ENCODE measurements at regions not wholly inside any gene's neighbourhood (a gene's known extent, or its start where the extent isn't known, plus 50 kb on each side); places are given as distances from the start of the nearest gene placed in this dataset.

DNA sequence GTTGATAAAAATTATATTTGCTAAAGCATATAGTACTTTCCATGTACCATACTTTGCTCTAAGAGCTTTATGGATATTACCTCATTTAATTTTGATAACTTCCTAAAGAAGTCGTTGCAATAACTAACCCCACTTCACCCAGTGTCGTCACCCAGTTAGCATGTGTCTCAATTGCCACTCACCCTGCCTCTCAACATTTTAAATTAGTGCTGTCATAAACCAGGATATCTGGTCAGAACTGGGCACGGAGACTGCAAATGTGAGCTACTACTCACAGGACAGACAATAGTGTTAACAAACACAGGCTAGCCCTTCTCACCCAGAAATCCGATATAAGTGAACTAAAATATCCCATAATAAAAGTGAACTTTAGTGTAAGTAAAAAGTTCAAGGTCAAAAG, 430.6 kb downstream of the KLF12 start:
- no peak for DNase-seq (ENCODE audit: low spot score)

- DNase-seq (ENCODE audit: low spot score) = no peak
These were observed 431.7 kb downstream of the KLF12 start for GRCh38 chr13:73702419-73703071.

DNA sequence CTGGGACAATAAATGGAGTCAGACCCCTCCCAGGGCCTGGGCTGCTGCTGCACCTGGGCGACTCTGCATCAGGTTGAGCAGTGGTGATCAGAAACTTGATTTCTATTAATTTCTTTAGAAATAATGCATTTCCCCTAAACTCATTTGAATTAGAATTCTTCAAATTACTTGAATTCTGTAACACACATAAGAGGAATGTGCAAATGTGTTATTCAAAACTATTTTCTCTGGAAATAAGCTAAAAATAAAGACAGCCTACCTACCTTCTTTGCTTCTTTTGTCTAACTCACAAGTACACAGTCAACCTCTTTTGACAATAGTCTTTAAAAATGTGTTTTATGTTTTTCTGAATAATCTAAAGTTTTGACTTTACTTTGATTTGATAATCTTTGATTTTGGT, 433.0 kb downstream of the KLF12 start:
- no peak for DNase-seq (ENCODE audit: low spot score)

- DNase-seq (ENCODE audit: low spot score) = peak; percentile 32
These were observed 435.3 kb downstream of the KLF12 start for GRCh38 chr13:73698859-73699258.

GRCh38 chr13:73697166-73697565, 437.0 kb downstream of the KLF12 start:
- DNase-seq (ENCODE audit: low spot score) = no peak

- no peak for DNase-seq (ENCODE audit: low spot score)
These were observed 437.5 kb downstream of the KLF12 start for GRCh38 chr13:73696713-73697112.

GRCh38 chr13:73696271-73696670, 437.9 kb downstream of the KLF12 start:
- DNase-seq (ENCODE audit: low spot score) = no peak

- DNase-seq (ENCODE audit: low spot score) = no peak
These were observed 438.9 kb downstream of the KLF12 start for GRCh38 chr13:73695325-73695724.

GRCh38 chr13:73693215-73693614, 441.0 kb downstream of the KLF12 start:
- DNase-seq (ENCODE audit: low spot score) = no peak

DNA sequence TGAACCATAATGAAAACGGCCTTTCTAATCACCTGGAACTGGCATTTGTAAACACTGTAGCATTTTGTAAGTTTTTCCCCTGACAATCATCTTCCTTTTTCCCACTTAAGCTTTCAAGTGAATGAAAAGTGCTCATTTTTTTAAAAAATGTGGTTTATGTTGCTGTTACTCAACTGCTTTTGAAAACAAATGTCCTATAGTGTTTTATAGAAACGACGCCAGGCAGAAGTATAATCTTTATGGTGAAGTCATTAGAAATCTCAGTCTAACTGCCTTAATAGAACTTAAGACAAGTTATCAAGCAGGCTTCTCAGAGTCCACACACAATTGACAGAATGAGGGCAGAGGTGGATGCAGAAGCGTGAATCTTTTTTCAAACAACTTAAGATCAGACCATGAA, 442.3 kb downstream of the KLF12 start:
- DNase-seq (ENCODE audit: low spot score) = no peak

DNA sequence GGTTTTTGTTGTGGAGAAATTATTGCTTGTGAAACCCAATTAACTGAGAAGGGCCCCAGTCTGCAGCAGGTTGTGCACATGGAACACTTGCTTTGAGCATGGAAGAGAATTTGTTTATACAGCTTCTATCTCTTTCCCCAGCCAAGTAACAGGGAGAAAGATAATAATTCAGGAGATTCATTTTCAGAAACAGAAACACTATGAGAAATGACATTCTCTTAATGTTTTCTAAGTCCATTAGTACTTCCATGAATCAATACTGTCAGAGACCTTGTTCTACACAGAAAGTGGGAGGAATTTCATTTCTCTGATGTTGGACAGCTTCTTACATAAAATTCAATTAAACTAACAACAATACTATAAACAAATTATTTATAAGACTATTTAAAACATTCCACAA, 446.3 kb downstream of the KLF12 start:
- DNase-seq (ENCODE audit: low spot score) = no peak

- no peak for DNase-seq (ENCODE audit: low spot score)
These were observed 447.1 kb downstream of the KLF12 start for GRCh38 chr13:73687087-73687486.

DNA sequence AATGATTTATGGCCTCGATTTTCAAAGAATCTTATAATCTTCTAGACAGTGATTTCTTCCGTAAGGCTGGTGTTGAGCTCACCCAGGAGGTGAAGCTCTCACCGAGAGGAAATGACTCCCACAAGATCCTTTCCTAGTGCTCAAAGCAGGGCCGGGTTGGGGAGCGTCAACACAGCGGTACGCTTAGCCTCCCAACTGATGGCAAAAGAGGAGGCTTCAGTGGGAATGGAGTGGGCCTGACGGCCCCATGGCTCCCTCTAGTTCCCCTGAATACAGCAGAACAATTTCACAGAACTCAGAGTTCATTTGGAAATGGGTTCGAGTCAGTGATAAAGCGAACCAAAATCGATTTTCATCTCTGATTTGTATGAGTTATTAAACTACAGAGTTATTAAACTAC, 449.5 kb downstream of the KLF12 start:
- DNase-seq (ENCODE audit: low spot score) = no peak

DNA sequence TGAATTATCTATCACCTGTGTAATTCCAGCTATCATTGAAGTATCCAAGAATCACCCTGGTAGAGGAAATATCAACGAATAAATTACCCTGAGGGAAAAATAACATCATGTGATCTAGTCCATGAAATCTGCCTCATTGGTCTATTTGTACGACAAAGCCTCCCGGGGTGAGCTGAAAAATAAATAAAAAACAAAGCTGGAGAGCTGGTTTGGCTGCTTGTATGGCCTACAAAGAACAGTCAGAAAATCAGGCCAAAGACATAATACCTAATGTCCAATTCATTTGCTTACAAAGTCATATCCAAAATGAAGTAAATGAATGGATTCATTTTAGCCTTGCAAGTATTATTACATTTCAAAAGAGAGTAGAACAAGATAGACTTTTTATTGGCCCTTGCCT, 449.9 kb downstream of the KLF12 start:
- no peak for DNase-seq (ENCODE audit: low spot score)

DNA sequence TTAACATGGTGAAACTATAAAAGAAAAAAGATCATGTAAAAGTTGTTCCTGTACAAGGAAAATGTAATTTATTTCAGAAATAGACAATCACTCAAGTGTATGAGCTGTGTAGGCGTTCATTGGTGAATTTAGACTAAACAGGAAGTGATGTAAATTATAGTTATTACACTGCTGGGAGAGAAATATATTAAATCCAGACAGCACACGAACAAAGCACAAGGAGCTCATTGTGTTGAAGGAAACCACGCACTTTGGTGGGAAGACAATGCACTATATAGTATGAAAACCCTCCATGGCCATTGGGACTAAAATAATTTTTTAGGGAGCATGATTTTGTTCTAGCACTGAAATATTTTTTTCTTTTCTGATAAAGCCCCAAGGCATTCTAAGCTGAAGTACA, 450.5 kb downstream of the KLF12 start:
- DNase-seq (ENCODE audit: low spot score) = no peak

DNA sequence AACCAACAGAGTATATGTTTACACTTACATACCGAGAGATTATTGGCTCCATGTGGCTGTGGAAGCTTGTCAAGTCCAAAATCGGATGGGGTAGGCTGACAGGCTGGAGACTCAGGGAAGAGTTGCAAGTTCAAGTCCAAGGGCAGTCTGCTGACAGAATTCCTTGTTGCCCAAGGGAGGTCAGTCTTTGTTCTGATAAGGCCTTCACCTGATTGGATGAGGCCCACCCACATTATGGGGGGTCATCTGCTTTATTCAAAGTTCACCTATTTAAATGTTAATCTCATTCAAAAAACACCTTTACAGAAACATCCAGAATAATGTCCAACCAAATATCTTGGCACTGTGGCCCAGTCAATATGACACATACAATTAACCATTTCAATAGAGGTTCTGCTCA, 452.4 kb downstream of the KLF12 start:
- DNase-seq (ENCODE audit: low spot score) = no peak

- DNase-seq (ENCODE audit: low spot score) = no peak
These were observed 453.2 kb downstream of the KLF12 start for GRCh38 chr13:73681015-73681414.

GRCh38 chr13:73677048-73677601, 457.1 kb downstream of the KLF12 start:
- no peak for DNase-seq (ENCODE audit: low spot score)

- no peak for DNase-seq (ENCODE audit: low spot score)
These were observed 457.6 kb downstream of the KLF12 start for GRCh38 chr13:73676550-73677047.

GRCh38 chr13:73675821-73676220, 458.4 kb downstream of the KLF12 start:
- DNase-seq (ENCODE audit: low spot score) = no peak

GRCh38 chr13:73674570-73674969, 459.6 kb downstream of the KLF12 start:
- DNase-seq (ENCODE audit: low spot score) = no peak

GRCh38 chr13:73673931-73674330, 460.3 kb downstream of the KLF12 start:
- DNase-seq (ENCODE audit: low spot score) = no peak

DNA sequence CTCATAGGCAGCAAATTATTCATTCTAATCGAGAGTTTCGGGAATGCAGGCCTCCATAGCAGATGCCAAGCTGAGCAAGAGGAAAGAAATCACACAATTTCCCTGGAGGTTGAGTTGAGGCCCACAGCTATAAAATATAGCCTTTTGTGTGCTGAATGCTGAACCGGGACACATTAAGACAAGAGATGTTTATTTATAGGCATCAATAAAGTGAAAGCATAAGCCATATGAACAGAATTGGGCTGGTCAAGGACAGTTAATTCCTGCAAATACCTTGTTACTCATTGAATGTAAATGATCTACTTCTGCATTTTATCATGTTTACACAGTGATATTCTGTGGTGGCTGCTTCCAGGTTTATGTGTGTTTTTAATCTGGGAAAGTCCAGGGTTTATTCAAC, 461.7 kb downstream of the KLF12 start:
- no peak for DNase-seq (ENCODE audit: low spot score)

DNA sequence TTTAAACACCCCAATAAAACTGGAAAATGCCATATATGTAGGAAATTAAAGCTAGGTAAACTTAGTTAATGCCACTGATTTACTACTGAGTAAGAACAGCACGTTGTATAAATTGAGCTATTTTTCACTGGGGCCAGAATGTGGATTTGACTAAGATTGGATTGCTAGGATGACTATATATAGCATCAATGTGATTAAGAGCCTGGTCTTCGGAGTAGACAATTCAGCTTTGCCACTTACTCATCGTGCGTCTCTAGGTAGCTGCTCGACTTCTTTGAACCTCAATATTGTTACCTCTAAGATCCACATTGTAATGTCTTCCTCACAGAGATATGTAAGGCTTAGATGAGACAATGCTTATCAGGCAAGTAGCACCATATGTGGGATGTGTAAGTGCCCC, 462.5 kb downstream of the KLF12 start:
- no peak for DNase-seq (ENCODE audit: low spot score)
